Activated CD8-positive, alpha-beta T cell treated with anti-CD3 and anti-CD28 coated beads for 36 hours (primary cell): ENCODE measurements at regions not wholly inside any gene's neighbourhood (a gene's known extent, or its start where the extent isn't known, plus 50 kb on each side); places are given as distances from the start of the nearest gene placed in this dataset.

Source experiments
- ATAC-seq: fragments of 200-7000 bp; cut with Tn5 transposase; one replicate; pipeline ENCODE4 v1.10.0; 2021; ENCODE audit warnings: mild to moderate bottlenecking, moderate library complexity
- CTCF ChIA-PET: fragments of 350-600 bp; sonication (Branson Sonifier 250); formaldehyde crosslinking; loops from one replicate; lab custom pipeline; 2021; ENCODE audit warnings: antibody characterized with exemption; lab: Charles Lee
- POLR2A ChIA-PET: fragments of 350-600 bp; sonication (Branson Sonifier 250); formaldehyde crosslinking; loops from one replicate; lab custom pipeline; 2021; ENCODE audit warnings: antibody characterized with exemption; lab: Charles Lee
- DNase-seq: peaks from one replicate; pipeline ENCODE4 v3.0.0-alpha.2; 2020
- H3K27ac Mint-ChIP-seq: one replicate; pipeline ENCODE4 v1.8.0; 2021; ENCODE audit warnings: mild to moderate bottlenecking, mixed read lengths
- H3K27me3 Mint-ChIP-seq: one replicate; pipeline ENCODE4 v1.8.0; 2021; ENCODE audit warnings: mixed read lengths
- H3K36me3 Mint-ChIP-seq: one replicate; pipeline ENCODE4 v1.8.0; 2021; ENCODE audit warnings: low read depth, mixed read lengths
- H3K4me1 Mint-ChIP-seq: one replicate; pipeline ENCODE4 v1.8.0; 2021; ENCODE audit warnings: low read depth, mixed read lengths
- H3K4me3 Mint-ChIP-seq: one replicate; pipeline ENCODE4 v1.8.0; 2021; ENCODE audit warnings: mild to moderate bottlenecking, moderate library complexity, mixed read lengths
- H3K9me3 Mint-ChIP-seq: one replicate; pipeline ENCODE4 v1.8.0; 2021; ENCODE audit warnings: mixed read lengths
- intact Hi-C: fragments of 100-400 bp; cut with micrococcal nuclease; formaldehyde crosslinking; loops from one replicate; pipeline ENCODE4 v1.10.0; 2022
- TF ChIP-seq, protein P1 (sequence below): fragments of 200-600 bp; IDR thresholded peaks from one replicate; pipeline ENCODE4 v1.8.0; 2022; ENCODE audit warnings: antibody characterized with exemption, mild to moderate bottlenecking

GRCh38 chr21:38048167-38048566 lies 131.9 kb upstream of the KCNJ6 start:
- ChIA-PET CTCF (no interaction called here), POLR2A (no interaction called here)
- Mint-ChIP-seq H3K4me3 (no peak overlapping the region), H3K36me3 (no peaks in the 10 kb centered on the region), H3K27me3 (peaks cover 6% of the 10 kb centered on the region), H3K9me3 (no peaks in the 10 kb centered on the region), H3K4me1 (no peaks in the 10 kb centered on the region), H3K27ac (no peak overlapping the region)
- TF ChIP-seq, protein P1, sequence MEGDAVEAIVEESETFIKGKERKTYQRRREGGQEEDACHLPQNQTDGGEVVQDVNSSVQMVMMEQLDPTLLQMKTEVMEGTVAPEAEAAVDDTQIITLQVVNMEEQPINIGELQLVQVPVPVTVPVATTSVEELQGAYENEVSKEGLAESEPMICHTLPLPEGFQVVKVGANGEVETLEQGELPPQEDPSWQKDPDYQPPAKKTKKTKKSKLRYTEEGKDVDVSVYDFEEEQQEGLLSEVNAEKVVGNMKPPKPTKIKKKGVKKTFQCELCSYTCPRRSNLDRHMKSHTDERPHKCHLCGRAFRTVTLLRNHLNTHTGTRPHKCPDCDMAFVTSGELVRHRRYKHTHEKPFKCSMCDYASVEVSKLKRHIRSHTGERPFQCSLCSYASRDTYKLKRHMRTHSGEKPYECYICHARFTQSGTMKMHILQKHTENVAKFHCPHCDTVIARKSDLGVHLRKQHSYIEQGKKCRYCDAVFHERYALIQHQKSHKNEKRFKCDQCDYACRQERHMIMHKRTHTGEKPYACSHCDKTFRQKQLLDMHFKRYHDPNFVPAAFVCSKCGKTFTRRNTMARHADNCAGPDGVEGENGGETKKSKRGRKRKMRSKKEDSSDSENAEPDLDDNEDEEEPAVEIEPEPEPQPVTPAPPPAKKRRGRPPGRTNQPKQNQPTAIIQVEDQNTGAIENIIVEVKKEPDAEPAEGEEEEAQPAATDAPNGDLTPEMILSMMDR: no peak
- DNase-seq (no peak), ATAC-seq (no peak)
- intact Hi-C loops: no loop called here

GRCh38 chr21:38054334-38054733 lies 138.1 kb upstream of the KCNJ6 start:
- Mint-ChIP-seq H3K4me1 (no peaks in the 10 kb centered on the region), H3K4me3 (no peak overlapping the region), H3K27me3 (peaks cover 7% of the 10 kb centered on the region), H3K36me3 (no peaks in the 10 kb centered on the region), H3K27ac (no peak overlapping the region), H3K9me3 (peaks cover 2% of the 10 kb centered on the region)
- CTCF ChIA-PET: no interaction called here
- DNase-seq (no peak), ATAC-seq (no peak)
- TF ChIP-seq, protein P1: no peak
- POLR2A ChIA-PET: no interaction called here
- intact Hi-C loops: no loop called here

DNA sequence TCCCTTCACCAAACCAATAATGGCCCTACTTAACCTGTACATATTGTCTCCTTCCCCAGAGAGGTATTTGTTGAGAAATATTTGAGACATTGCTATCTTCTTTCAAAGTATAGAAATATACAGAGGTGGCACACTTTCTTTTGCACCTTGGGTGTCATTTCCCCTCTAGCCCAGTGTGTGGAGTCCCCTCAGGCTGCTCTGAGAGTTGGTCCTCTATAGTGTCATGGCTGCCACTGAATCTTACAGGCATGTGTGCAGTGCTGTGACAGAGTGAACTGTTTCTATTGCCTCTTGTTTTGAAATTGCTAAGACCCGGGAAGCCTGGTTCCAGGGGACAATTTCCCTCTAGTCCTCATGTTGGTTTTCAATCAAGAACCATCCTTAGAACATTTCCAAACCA lies 140.2 kb upstream of the KCNJ6 start:
- ChIA-PET POLR2A (no interaction called here), CTCF (no interaction called here)
- TF ChIP-seq, protein P1: no peak
- DNase-seq: no peak
- Mint-ChIP-seq H3K27ac (no peak overlapping the region), H3K9me3 (peaks cover 2% of the 10 kb centered on the region), H3K4me3 (no peak overlapping the region), H3K4me1 (no peaks in the 10 kb centered on the region), H3K27me3 (peaks cover 7% of the 10 kb centered on the region), H3K36me3 (no peaks in the 10 kb centered on the region)
- intact Hi-C loops: no loop called here
- no peak for ATAC-seq

DNA sequence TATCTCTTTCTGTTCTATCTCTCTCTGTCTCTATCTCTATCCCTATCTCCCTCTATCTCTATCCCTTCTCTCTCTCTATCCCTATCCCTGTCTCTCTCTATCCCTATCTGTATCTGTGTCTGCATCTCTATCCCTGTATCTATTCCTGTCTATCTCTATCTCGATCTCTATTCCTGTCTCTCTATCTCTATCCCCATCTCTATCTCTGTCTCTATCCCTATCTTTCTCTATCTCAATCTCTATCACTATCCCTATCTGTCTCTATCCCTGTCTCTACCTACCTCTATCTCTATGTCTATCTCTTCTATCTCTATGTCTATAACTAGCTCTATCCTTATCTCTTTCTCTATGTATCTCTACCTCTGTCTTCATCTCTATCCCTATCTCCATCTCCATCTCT lies 141.4 kb upstream of the KCNJ6 start:
- Mint-ChIP-seq H3K36me3 (no peaks in the 10 kb centered on the region), H3K27me3 (peaks cover 7% of the 10 kb centered on the region), H3K9me3 (peaks cover 2% of the 10 kb centered on the region), H3K4me1 (no peaks in the 10 kb centered on the region), H3K4me3 (no peak overlapping the region), H3K27ac (no peak overlapping the region)
- intact Hi-C loops: no loop called here
- ChIA-PET CTCF (no interaction called here), POLR2A (no interaction called here)
- DNase-seq (no peak), ATAC-seq (no peak)
- TF ChIP-seq, protein P1: no peak

DNA sequence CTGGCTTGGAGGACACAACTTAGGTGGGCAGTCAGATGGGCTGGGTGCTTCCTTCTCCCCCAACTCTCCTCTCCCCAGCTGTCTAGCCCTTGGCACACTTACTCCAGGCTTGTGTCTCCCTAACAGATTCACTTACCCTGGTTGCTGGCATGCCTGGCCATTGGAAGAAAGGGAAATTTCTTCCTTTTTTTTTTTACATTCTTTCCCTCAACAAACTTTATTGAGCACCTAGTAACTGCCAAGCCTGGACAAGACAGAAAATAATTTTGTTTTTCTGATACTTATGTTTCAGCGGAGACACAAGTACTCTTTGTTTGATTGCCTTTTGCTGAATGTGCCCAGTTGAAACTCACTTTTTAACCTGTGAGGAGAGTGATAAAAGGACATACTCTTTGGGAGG lies 144.3 kb upstream of the KCNJ6 start:
- TF ChIP-seq, protein P1: no peak
- no peak for ATAC-seq
- POLR2A ChIA-PET: no interaction called here
- DNase-seq: no peak
- Mint-ChIP-seq H3K9me3 (peaks cover 2% of the 10 kb centered on the region), H3K4me3 (no peak overlapping the region), H3K36me3 (no peaks in the 10 kb centered on the region), H3K27me3 (peaks cover 9% of the 10 kb centered on the region), H3K27ac (no peak overlapping the region), H3K4me1 (no peaks in the 10 kb centered on the region)
- CTCF ChIA-PET: no interaction called here
- intact Hi-C loops: no loop called here
